ENCODE measurements at regions not wholly inside any gene's neighbourhood (a gene's known extent, or its start where the extent isn't known, plus 50 kb on each side); places are given as distances from the start of the nearest gene placed in this dataset.
"Not testable (repeated sequence)": the region's sequence is repeated elsewhere in the genome, so short reads cannot be mapped to it uniquely, and the experiment has no call there.

DNA sequence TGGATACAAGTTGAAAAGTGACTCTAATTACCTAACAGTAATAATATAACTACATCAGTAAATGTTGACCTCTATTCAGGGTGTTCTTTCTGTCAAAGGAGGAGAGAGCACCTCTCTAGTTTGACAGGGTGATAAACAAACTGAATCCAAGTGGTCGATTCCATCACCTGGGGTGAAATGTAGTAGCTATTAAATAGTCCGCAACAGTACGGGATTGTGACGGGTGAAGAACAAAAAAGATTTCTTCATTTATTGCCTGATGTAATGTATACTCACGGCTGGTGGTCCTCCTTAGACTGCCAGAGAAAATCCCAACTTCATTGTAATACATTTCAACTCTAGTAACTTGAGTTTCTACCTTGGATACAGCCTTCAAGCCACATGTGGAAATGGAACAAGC is 292.5 kb upstream of the CELF2 start:
- no peaks in the 10 kb centered on the region for H4K20me1 ChIP-seq (ENCODE audit: control insufficient read depth, extremely low read depth, insufficient read depth, low read length)
- no peaks in the 10 kb centered on the region for H3K9me3 ChIP-seq (ENCODE audit: control insufficient read depth, low read depth, low read length)
- no peak for FAIRE-seq
- no peak overlapping the region for H3K4me3 ChIP-seq (ENCODE audit: control insufficient read depth in 2 of 3, extremely low read depth in 1 of 3, insufficient read depth in 2 of 3, low read depth in 1 of 3, low read length in 3 of 3)
- H3K9me1 ChIP-seq (ENCODE audit: control insufficient read depth, extremely low read depth, insufficient read depth, low read length), result no peaks in the 10 kb centered on the region
- no peak overlapping the region for H3K9ac ChIP-seq (ENCODE audit: control insufficient read depth, extremely low read depth, insufficient read depth, low read length)
- no peaks in the 10 kb centered on the region for H3K4me1 ChIP-seq (ENCODE audit: control insufficient read depth, extremely low read depth, insufficient read depth, low read length)
- no peak overlapping the region for H2AFZ ChIP-seq (ENCODE audit: control insufficient read depth, low read length)
- H3K4me2 ChIP-seq (ENCODE audit: control insufficient read depth, extremely low read depth, insufficient read depth, low read depth, low read length), result no peak overlapping the region
- TF ChIP-seq EZH2 (IDR thresholded peaks at IDR 0.05; ENCODE audit: low read length), result no peak
- TF ChIP-seq, protein P1, sequence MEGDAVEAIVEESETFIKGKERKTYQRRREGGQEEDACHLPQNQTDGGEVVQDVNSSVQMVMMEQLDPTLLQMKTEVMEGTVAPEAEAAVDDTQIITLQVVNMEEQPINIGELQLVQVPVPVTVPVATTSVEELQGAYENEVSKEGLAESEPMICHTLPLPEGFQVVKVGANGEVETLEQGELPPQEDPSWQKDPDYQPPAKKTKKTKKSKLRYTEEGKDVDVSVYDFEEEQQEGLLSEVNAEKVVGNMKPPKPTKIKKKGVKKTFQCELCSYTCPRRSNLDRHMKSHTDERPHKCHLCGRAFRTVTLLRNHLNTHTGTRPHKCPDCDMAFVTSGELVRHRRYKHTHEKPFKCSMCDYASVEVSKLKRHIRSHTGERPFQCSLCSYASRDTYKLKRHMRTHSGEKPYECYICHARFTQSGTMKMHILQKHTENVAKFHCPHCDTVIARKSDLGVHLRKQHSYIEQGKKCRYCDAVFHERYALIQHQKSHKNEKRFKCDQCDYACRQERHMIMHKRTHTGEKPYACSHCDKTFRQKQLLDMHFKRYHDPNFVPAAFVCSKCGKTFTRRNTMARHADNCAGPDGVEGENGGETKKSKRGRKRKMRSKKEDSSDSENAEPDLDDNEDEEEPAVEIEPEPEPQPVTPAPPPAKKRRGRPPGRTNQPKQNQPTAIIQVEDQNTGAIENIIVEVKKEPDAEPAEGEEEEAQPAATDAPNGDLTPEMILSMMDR (optimal IDR thresholded peaks at IDR 0.05 in 1 of 3, IDR thresholded peaks at IDR 0.05 in 1 of 3, conservative IDR thresholded peaks at IDR 0.05 in 1 of 3; ENCODE audit: extremely low read depth in 1 of 3, insufficient read depth in 2 of 3, low read length in 3 of 3), result no peak
- dilution Hi-C loops (cut with MboI; ENCODE audit: extremely low pct_ligation_motif_present, low sequenced_read_pairs), result no loop called here
- no peaks in the 10 kb centered on the region for H3K36me3 ChIP-seq (ENCODE audit: control insufficient read depth in 2 of 2, extremely low read depth in 1 of 2, insufficient read depth in 2 of 2, low read length in 2 of 2)
- no peak for DNase-seq (ENCODE audit: low read depth, low spot score)
- H3K27ac ChIP-seq (ENCODE audit: control insufficient read depth, insufficient read depth, low read length), result no peak overlapping the region
- no peaks in the 10 kb centered on the region for H3K27me3 ChIP-seq (ENCODE audit: control insufficient read depth, extremely low read depth, insufficient read depth, low read length)
- no peaks in the 10 kb centered on the region for H3K79me2 ChIP-seq (ENCODE audit: control insufficient read depth, insufficient read depth, low read length)

DNA sequence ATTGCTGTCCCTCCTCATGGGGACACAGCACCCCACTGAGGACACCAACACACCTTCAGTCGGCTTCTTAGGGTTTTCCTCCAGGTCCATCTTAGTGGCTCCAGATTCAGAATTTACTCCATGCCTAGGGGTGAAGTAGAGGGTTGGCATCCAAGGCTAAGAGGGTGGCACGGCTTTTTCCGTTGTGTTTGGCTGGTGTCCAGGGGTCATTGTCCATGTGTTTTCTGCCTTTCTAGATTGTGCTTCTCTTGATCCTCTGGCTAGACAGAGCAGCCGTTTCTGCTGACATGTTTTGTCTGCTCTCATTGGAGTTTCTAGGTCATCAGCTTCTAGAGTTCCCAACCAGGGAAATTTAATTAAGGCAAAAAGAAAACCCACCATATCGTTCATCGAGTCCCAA is 291.6 kb upstream of the CELF2 start:
- Histone ChIP-seq H4K20me1 (ENCODE audit: control insufficient read depth, extremely low read depth, insufficient read depth, low read length) (no peaks in the 10 kb centered on the region), H3K4me1 (ENCODE audit: control insufficient read depth, extremely low read depth, insufficient read depth, low read length) (no peaks in the 10 kb centered on the region), H3K27me3 (ENCODE audit: control insufficient read depth, extremely low read depth, insufficient read depth, low read length) (no peaks in the 10 kb centered on the region), H2AFZ (ENCODE audit: control insufficient read depth, low read length) (no peak overlapping the region), H3K79me2 (ENCODE audit: control insufficient read depth, insufficient read depth, low read length) (no peaks in the 10 kb centered on the region), H3K9ac (ENCODE audit: control insufficient read depth, extremely low read depth, insufficient read depth, low read length) (no peak overlapping the region), H3K9me3 (ENCODE audit: control insufficient read depth, low read depth, low read length) (no peaks in the 10 kb centered on the region), H3K4me2 (ENCODE audit: control insufficient read depth, extremely low read depth, insufficient read depth, low read depth, low read length) (no peak overlapping the region), H3K36me3 (ENCODE audit: control insufficient read depth in 2 of 2, extremely low read depth in 1 of 2, insufficient read depth in 2 of 2, low read length in 2 of 2) (no peaks in the 10 kb centered on the region), H3K4me3 (ENCODE audit: control insufficient read depth in 2 of 3, extremely low read depth in 1 of 3, insufficient read depth in 2 of 3, low read depth in 1 of 3, low read length in 3 of 3) (no peak overlapping the region), H3K9me1 (ENCODE audit: control insufficient read depth, extremely low read depth, insufficient read depth, low read length) (no peaks in the 10 kb centered on the region), H3K27ac (ENCODE audit: control insufficient read depth, insufficient read depth, low read length) (no peak overlapping the region)
- DNase-seq (ENCODE audit: low read depth, low spot score) (no peak), FAIRE-seq (no peak)
- dilution Hi-C loops (cut with MboI; ENCODE audit: extremely low pct_ligation_motif_present, low sequenced_read_pairs), result no loop called here
- TF ChIP-seq, protein P1 (optimal IDR thresholded peaks at IDR 0.05 in 1 of 3, IDR thresholded peaks at IDR 0.05 in 1 of 3, conservative IDR thresholded peaks at IDR 0.05 in 1 of 3; ENCODE audit: extremely low read depth in 1 of 3, insufficient read depth in 2 of 3, low read length in 3 of 3), result no peak
- no peak for TF ChIP-seq EZH2 (IDR thresholded peaks at IDR 0.05; ENCODE audit: low read length)

- H3K27me3 ChIP-seq (ENCODE audit: control insufficient read depth, extremely low read depth, insufficient read depth, low read length); H3K36me3 ChIP-seq (ENCODE audit: control insufficient read depth in 2 of 2, extremely low read depth in 1 of 2, insufficient read depth in 2 of 2, low read length in 2 of 2); H4K20me1 ChIP-seq (ENCODE audit: control insufficient read depth, extremely low read depth, insufficient read depth, low read length); H3K9me1 ChIP-seq (ENCODE audit: control insufficient read depth, extremely low read depth, insufficient read depth, low read length); H3K4me2 ChIP-seq (ENCODE audit: control insufficient read depth, extremely low read depth, insufficient read depth, low read depth, low read length); dilution Hi-C loops (cut with MboI; ENCODE audit: extremely low pct_ligation_motif_present, low sequenced_read_pairs); FAIRE-seq; H3K9me3 ChIP-seq (ENCODE audit: control insufficient read depth, low read depth, low read length); H3K4me1 ChIP-seq (ENCODE audit: control insufficient read depth, extremely low read depth, insufficient read depth, low read length); H3K79me2 ChIP-seq (ENCODE audit: control insufficient read depth, insufficient read depth, low read length); DNase-seq (ENCODE audit: low read depth, low spot score); H3K27ac ChIP-seq (ENCODE audit: control insufficient read depth, insufficient read depth, low read length); H3K4me3 ChIP-seq (ENCODE audit: control insufficient read depth in 2 of 3, extremely low read depth in 1 of 3, insufficient read depth in 2 of 3, low read depth in 1 of 3, low read length in 3 of 3); H3K9ac ChIP-seq (ENCODE audit: control insufficient read depth, extremely low read depth, insufficient read depth, low read length); H2AFZ ChIP-seq (ENCODE audit: control insufficient read depth, low read length): not testable (repeated sequence)
Observed at GRCh38 chr10:10727411-10727810, 290.3 kb upstream of the CELF2 start.
